ENCODE measurements at regions not wholly inside any gene's neighbourhood (a gene's known extent, or its start where the extent isn't known, plus 50 kb on each side); places are given as distances from the start of the nearest gene placed in this dataset.

GRCh38 chr16:26976873-26977272, 89.9 kb upstream of the C16orf82 start:
- TF ChIP-seq CTCF (IDR thresholded peaks at IDR 0.05; ENCODE audit: borderline replicate concordance, extremely low read depth, low read length, poor library complexity, severe bottlenecking) = no peak
- TF ChIP-seq EZH2 (IDR thresholded peaks at IDR 0.05; ENCODE audit: borderline replicate concordance, low read depth, low read length, severe bottlenecking) = no peak

Data from DND-41 (cell line).